Neural cell (in vitro differentiated cells): ENCODE measurements at regions not wholly inside any gene's neighbourhood (a gene's known extent, or its start where the extent isn't known, plus 50 kb on each side); places are given as distances from the start of the nearest gene placed in this dataset.

Source experiments
- H2AFZ ChIP-seq: fragments of 200-600, 300-800 bp; sonication (generic), shearing (Covaris generic); 2 replicates; pipeline ENCODE4 v1.6.0; 2014; ENCODE audit warnings: low read depth, mild to moderate bottlenecking, antibody characterized with exemption, low read length, moderate library complexity
- H3F3A ChIP-seq: fragments of 200-600 bp; shearing (Covaris generic); 2 replicates; pipeline ENCODE4 v1.6.1; 2016; ENCODE audit warnings: mild to moderate bottlenecking, moderate library complexity, mixed read lengths, antibody characterized with exemption, low read length; ENCODE audit not compliant: insufficient read depth, poor library complexity, severe bottlenecking
- H3K27ac ChIP-seq: fragments of 200-600, 300-800 bp; sonication (generic), shearing (Covaris generic); 2 replicates; pipeline ENCODE4 v1.5.1; 2014; ENCODE audit warnings: mild to moderate bottlenecking, low read length, moderate library complexity
- H3K27me3 ChIP-seq: fragments of 300-800, 200-600 bp; sonication (generic), shearing (Covaris generic); 2 replicates; pipeline ENCODE4 v1.6.0; 2014; ENCODE audit warnings: mild to moderate bottlenecking, low read depth, low read length, moderate library complexity; ENCODE audit not compliant: insufficient read depth
- H3K36me3 ChIP-seq: fragments of 300-800, 200-600 bp; sonication (generic), shearing (Covaris generic); 2 replicates; pipeline ENCODE4 v1.5.1; 2014; ENCODE audit warnings: mild to moderate bottlenecking, antibody characterized with exemption, low read length, moderate library complexity; ENCODE audit not compliant: insufficient read depth
- H3K4me2 ChIP-seq: fragments of 300-800, 200-600 bp; sonication (generic), shearing (Covaris generic); 2 replicates; pipeline ENCODE4 v1.6.0; 2014; ENCODE audit warnings: mild to moderate bottlenecking, low read length
- H3K4me3 ChIP-seq: fragments of 300-800, 200-600 bp; sonication (generic), shearing (Covaris generic); 2 replicates; pipeline ENCODE4 v1.5.1; 2014; ENCODE audit warnings: mild to moderate bottlenecking, low read length, moderate library complexity
- H3K79me2 ChIP-seq: fragments of 200-600 bp; shearing (Covaris generic); replicated peaks from 2 replicates; pipeline ENCODE4 v1.6.0; 2014; ENCODE audit warnings: mild to moderate bottlenecking, low read length, moderate library complexity; ENCODE audit not compliant: insufficient read depth
- H3K9ac ChIP-seq: fragments of 300-800, 200-600 bp; sonication (generic), shearing (Covaris generic); 2 replicates; pipeline ENCODE4 v1.6.1; 2016; ENCODE audit warnings: mild to moderate bottlenecking, low read length, mixed read lengths
- H3K9me2 ChIP-seq: fragments of 200-600 bp; shearing (Covaris generic); 2 replicates; pipeline ENCODE4 v1.6.1; 2016; ENCODE audit warnings: mild to moderate bottlenecking, low read length, mixed read lengths; ENCODE audit not compliant: insufficient read depth
- H3K9me3 ChIP-seq: fragments of 200-600, 300-800 bp; sonication (generic), shearing (Covaris generic); 2 replicates; pipeline ENCODE4 v1.6.1; 2016; ENCODE audit warnings: mild to moderate bottlenecking, mixed run types, low read length, moderate library complexity, mixed read lengths
- H4K20me1 ChIP-seq: fragments of 200-600 bp; shearing (Covaris generic); 2 replicates; pipeline ENCODE4 v1.6.1; 2016; ENCODE audit warnings: mild to moderate bottlenecking, mixed run types; ENCODE audit not compliant: insufficient read depth
- EP300 ChIP-seq: fragments of 450-650 bp; conservative IDR thresholded peaks from 2 replicates; pipeline ENCODE4 v1.6.1; 2014; ENCODE audit warnings: antibody characterized with exemption, mild to moderate bottlenecking, moderate library complexity; ENCODE audit not compliant: poor library complexity, severe bottlenecking
- EZH2 ChIP-seq: fragments of 200-600, 300-800 bp; shearing (Covaris generic), sonication (generic); IDR thresholded peaks from 2 replicates; pipeline ENCODE4 v1.6.1; 2014; ENCODE audit warnings: antibody characterized with exemption, low read length, borderline replicate concordance, mild to moderate bottlenecking; ENCODE audit not compliant: insufficient read depth, poor library complexity, severe bottlenecking
- MXI1 ChIP-seq: fragments of 450-650 bp; conservative IDR thresholded peaks from 2 replicates; pipeline ENCODE4 v1.6.1; 2014; ENCODE audit warnings: antibody characterized with exemption, mild to moderate bottlenecking; ENCODE audit not compliant: poor library complexity, severe bottlenecking
- POLR2AphosphoS5 ChIP-seq: IDR thresholded peaks from 2 replicates; pipeline ENCODE4 v1.6.1; 2012
- RAD21 ChIP-seq: fragments of 450-650 bp; conservative IDR thresholded peaks from 2 replicates; pipeline ENCODE4 v1.6.1; 2014; ENCODE audit warnings: antibody characterized with exemption, mild to moderate bottlenecking, moderate library complexity
- REST ChIP-seq: IDR thresholded peaks from 2 replicates; pipeline ENCODE4 v1.6.1; 2012; ENCODE audit warnings: borderline replicate concordance
- SMC3 ChIP-seq: fragments of 450-650 bp; conservative IDR thresholded peaks from 2 replicates; pipeline ENCODE4 v1.6.1; 2014; ENCODE audit warnings: antibody characterized with exemption, mild to moderate bottlenecking, moderate library complexity; ENCODE audit not compliant: poor library complexity
- TAF1 ChIP-seq: IDR thresholded peaks from 2 replicates; pipeline ENCODE4 v1.6.1; 2012; ENCODE audit warnings: low read depth
- TF ChIP-seq, protein P1 (sequence below): fragments of 450-650 bp; IDR thresholded peaks from 2 replicates; pipeline ENCODE4 v1.5.1; 2014; ENCODE audit warnings: antibody characterized with exemption, mild to moderate bottlenecking, moderate library complexity; ENCODE audit not compliant: poor library complexity, severe bottlenecking

DNA sequence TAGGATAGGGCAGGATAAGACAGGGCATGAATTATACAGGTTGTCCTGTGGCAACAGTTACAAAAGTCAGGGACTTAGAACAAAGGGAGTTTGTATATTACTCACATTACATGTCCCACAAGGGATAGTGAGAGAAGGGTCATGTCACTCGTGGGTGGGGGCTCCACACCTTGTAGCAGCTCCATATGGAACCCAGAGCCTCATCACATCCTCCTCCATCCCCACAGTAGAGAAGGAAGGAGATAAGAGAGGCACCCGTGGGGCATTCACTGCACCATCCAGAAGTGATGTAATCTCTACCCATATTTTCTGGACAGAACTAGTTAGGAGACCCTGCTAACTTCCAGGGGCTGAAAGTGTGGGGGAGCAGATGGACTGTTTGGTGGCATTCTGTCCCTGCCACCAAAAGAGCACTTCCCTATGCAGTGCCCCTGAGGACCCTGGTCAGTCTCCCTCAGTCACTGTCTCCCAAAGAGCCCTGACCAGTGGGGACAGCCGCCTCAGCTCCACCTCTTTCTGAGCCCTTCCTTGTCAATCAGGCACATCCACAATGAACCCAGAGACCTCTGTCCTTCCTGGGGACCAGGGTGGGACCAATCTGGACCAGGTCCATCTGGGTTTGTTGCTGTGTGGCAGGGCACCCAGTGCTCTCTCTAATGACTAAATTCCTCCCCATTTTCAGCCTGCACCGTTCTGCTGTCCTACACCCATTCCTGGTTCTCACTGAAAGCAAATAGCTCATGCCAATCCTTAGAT is 154.8 kb upstream of the ETV3 start:
- Histone ChIP-seq H4K20me1 (no peaks in the 10 kb centered on the region), H3K79me2 (no peaks in the 10 kb centered on the region), H3K4me3 (no peak overlapping the region), H3K27me3 (no peaks in the 10 kb centered on the region), H3K36me3 (no peaks in the 10 kb centered on the region), H3K9me2 (no peaks in the 10 kb centered on the region), H2AFZ (no peak overlapping the region), H3K9ac (no peak overlapping the region), H3K4me2 (no peak overlapping the region), H3K27ac (no peak overlapping the region), H3F3A (no peaks in the 10 kb centered on the region), H3K9me3 (no peaks in the 10 kb centered on the region)
- TF ChIP-seq RAD21 (no peak), POLR2AphosphoS5 (no peak), TAF1 (no peak), SMC3 (no peak), MXI1 (no peak), REST (no peak), EP300 (no peak), EZH2 (no peak)
- TF ChIP-seq, protein P1, sequence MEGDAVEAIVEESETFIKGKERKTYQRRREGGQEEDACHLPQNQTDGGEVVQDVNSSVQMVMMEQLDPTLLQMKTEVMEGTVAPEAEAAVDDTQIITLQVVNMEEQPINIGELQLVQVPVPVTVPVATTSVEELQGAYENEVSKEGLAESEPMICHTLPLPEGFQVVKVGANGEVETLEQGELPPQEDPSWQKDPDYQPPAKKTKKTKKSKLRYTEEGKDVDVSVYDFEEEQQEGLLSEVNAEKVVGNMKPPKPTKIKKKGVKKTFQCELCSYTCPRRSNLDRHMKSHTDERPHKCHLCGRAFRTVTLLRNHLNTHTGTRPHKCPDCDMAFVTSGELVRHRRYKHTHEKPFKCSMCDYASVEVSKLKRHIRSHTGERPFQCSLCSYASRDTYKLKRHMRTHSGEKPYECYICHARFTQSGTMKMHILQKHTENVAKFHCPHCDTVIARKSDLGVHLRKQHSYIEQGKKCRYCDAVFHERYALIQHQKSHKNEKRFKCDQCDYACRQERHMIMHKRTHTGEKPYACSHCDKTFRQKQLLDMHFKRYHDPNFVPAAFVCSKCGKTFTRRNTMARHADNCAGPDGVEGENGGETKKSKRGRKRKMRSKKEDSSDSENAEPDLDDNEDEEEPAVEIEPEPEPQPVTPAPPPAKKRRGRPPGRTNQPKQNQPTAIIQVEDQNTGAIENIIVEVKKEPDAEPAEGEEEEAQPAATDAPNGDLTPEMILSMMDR, result no peak

DNA sequence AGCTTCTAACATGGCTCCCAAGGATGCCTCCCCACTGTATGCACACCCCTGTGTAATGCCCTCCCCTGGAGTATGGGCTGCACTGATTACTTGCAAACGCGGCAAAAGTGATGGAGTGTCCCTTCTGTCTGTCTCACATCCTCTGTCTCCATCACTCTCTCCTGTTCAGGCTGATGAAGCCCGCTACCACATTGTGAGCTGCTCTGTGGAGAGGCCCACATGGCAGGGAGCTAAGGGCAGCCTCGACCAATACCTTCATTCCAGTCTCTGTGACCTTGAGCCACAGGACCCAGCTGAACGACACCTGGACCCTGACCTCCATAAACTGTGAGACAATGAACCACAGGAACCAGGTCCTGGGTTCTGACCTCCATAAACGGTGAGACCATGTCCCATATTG is 154.1 kb upstream of the ETV3 start:
- no peaks in the 10 kb centered on the region for H3K79me2 ChIP-seq
- H3K27me3 ChIP-seq, result no peaks in the 10 kb centered on the region
- no peaks in the 10 kb centered on the region for H3F3A ChIP-seq
- H3K27ac ChIP-seq, result no peak overlapping the region
- no peaks in the 10 kb centered on the region for H4K20me1 ChIP-seq
- TF ChIP-seq POLR2AphosphoS5 (no peak), SMC3 (no peak), EP300 (no peak), MXI1 (no peak), REST (no peak), RAD21 (no peak), EZH2 (no peak), TAF1 (no peak)
- TF ChIP-seq, protein P1, result no peak
- no peak overlapping the region for H3K4me2 ChIP-seq
- no peaks in the 10 kb centered on the region for H3K36me3 ChIP-seq
- no peak overlapping the region for H2AFZ ChIP-seq
- H3K9me3 ChIP-seq, result no peaks in the 10 kb centered on the region
- no peaks in the 10 kb centered on the region for H3K9me2 ChIP-seq
- H3K9ac ChIP-seq, result no peak overlapping the region
- H3K4me3 ChIP-seq, result no peak overlapping the region
